Muscle of arm (tissue), 1 donor: ENCODE measurements at regions not wholly inside any gene's neighbourhood (a gene's known extent, or its start where the extent isn't known, plus 50 kb on each side); places are given as distances from the start of the nearest gene placed in this dataset.

Source experiments
- DNase-seq: peaks from one replicate; pipeline ENCODE4 v3.0.0-alpha.2; 2013

DNA sequence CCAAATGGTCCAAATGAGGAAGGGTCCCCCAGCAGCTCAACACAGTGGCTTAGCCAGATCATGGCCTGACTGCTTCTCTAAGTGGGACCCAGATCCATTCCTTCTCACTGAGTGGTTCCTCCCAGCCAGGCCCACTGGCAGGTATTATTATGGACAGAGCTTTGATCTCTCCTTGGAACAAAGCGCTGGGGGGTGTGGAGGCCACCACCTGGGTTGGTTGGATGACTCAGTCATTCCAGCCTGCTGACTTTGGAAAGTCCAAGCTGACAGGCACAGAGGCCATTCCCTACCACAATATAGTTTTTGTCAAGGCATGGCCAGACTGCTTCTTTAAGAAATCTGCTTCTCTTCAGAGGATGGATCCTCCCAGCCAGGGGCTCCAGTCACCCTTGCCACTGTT is 341.1 kb downstream of the BTG1 start:
- DNase-seq: no peak

DNA sequence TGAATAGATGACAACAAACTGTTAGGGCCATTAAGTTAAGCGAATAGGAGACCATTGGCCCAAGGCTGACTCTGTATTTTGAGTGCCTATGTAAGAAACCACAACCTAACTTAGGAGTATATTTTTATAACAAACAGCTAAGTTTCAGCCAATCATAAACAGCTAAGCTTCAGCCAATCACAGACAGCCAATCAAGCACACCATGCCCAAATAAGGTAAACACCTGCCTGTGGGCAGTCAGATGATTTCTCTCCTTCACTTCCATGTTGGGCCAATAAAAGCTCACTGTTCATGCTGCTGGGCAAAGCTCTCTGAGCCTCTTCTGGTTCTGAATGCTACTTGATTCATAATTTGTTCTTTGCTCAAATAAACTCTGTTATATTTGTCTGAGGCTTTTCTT is 344.6 kb downstream of the BTG1 start:
- DNase-seq: no peak

DNA sequence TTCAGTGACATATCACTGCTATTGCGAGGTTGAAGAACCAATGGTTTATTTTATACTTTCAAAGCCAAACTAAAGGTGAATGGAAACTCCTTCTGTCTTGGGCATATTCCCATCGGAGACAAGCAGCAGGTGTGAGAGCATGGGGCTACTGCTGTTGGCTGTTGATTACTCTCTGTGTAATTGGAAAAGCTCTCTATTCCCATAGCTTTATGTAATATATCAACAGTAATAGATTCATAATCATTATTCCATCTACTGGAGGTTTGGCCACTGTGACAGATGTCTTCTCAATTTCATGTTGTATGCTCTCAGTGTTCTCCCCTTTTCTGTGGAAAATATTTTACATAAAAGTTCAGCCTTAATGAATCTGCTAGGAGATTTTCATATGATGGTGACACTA is 352.0 kb downstream of the BTG1 start:
- DNase-seq: no peak

- DNase-seq: no peak
Measured at GRCh38 chr12:91792597-91792996, 353.0 kb downstream of the BTG1 start.

DNA sequence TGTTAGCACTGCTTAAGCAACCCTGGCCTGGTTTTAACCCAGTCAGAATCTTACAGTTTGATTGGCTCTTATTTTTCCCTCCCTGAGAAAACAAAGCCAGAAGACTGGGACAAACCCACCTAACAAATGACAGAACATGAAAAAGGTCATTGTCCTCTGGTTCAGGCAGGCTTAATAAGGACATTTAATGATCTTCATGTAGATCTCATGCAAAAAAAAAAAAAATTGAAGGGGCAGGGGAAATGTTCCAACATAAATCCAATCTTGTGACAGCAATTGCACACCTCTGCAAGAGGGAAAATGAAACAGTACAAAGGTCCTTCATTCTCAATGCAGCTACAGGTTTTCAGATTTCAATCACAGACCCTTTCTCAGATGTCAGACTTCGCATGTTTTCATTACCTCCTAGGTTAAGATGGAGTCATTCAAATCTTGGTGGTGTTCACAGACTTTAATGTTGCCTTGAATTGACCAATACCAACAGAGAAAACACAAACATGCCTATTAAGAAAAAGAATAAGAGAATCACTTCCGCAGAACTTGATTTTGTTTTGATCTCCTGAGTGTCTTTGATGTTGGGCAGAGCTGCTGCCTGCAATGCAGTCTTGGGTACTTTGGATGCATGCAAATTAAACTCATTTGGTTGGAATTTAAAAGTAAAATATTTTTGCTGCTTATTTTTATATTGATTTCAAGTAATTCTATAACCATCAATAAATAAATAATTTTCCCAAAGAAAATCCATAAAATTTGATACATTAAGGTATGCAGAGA is 359.0 kb downstream of the BTG1 start:
- no peak for DNase-seq

GRCh38 chr12:91785655-91786498 is 359.8 kb downstream of the BTG1 start:
- no peak for DNase-seq

DNA sequence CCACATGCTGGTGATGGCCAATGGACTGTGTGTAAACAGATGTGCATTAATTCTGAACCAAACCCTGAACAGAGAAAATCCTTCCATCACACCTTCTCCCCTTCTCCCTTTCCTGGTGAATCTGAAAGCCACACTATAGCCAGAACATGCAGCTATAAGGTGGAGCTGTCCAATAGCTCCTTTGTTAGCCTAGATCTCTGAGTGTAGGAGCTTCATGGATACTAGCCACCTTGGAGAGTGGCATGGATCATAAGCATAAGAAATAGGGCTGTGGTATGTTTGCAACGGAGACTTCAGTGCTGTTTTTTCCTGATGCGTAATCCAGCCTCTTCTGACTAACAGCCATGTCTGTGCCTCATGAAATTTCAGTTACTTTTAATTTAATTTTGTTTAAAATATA is 364.5 kb downstream of the BTG1 start:
- no peak for DNase-seq

GRCh38 chr12:91778938-91779400 is 366.7 kb downstream of the BTG1 start:
- DNase-seq: no peak

DNA sequence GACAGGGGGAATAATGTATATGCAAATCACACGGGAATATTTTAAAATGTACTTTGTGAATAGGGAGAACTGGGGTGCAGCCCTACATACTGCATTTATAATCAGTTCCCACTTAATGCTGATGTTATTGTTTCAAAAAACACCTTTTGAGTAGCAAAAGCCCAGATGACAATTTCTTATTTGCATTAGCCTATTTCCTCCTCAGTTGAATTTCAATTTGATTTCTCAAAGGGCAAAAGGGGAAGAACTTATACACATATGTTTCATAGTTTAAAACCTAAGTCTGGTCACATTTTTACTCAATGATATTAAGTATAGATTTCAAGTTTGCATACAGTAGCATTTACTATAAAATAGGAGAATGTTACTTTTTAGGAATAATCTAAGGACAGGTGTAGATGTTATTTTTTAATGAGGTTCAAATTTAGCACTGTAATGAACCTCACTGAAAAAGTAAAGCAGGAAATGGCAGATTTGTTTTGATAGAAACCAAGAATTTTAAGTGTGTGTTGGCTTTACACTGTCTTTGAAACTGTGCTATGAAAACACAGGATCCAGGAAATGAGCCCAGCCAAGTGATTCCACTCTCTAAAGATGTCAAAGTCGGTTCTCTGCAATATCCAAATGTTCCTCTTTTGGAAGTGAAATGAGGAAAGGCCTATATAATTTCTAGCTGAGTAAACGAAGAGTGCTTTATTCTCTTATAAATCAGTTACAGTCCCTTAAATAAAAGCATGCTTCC is 367.4 kb downstream of the BTG1 start:
- DNase-seq: peak; percentile 51

GRCh38 chr12:91777268-91777992 is 368.2 kb downstream of the BTG1 start:
- DNase-seq: no peak

DNA sequence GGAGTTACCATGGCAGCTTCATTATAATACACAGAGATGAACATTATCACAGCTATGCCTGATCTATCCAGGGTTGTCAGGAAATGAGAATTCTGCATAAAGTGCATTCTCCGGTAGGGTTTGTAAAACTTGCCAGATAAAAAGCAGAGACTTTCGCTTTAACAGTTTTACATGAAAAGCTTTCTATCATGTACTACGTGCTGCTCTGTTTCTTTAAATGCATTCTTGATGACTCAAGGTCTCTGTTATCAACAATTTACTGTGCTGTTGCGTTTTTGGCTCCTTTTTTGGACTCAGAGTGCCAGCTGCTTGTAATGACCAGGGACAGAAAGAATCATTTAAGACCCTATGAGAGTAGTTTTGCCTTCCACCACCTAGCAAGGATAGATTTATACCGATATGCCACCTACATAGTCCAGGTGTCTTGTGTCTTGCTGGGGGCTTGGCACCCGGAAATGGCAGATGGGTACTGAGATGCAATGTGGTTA is 371.2 kb downstream of the BTG1 start:
- no peak for DNase-seq

DNA sequence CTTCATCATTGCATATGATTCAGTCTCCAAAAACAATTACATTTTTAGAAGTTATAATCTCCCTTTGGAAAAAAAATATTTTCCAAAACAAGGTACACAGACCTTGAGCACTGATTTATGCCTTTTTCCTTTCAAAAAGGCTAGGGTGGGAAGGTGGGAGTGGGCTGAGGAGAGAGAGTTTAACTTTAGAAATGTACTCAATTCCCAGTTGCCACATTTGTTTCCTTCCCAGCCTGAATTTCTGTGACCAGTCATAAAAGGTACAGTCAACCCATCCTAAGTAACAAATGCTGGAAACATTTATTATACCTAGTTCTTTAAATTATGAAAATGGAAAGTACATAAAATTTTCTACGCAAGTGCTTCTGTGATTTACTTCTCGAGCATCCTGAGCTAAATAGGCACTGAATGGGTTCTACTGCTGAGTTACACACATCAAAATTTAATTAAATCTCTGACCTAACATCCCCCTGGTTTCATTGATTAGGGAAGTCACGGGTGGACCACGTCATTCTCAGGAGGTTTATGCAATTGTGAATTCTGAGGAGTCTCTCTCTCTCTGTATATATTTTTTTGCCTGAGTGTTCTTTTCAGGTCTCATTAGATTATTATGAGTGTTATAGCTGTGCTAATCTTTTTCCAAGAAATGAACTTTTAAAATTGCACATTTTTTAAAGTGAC is 371.8 kb downstream of the BTG1 start:
- DNase-seq: no peak

DNA sequence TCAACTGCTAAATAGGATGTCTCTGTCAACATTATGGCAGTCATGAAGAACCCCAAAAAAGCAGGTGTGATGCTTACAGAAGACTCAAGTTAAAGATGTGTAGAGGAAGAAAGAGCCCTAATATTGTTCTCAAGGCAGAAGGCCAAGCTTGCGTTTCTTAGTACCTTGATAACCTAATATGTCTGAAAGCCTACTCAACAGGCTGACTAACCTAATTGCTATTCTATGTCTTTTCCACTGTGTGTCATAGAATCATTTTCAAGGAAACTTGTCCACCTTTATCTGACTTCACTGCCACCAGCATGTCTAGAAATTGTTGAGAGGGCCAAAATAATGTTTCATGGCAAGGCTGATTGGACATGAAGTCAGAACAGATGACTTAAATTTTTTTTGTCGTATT is 373.2 kb downstream of the BTG1 start:
- no peak for DNase-seq

DNA sequence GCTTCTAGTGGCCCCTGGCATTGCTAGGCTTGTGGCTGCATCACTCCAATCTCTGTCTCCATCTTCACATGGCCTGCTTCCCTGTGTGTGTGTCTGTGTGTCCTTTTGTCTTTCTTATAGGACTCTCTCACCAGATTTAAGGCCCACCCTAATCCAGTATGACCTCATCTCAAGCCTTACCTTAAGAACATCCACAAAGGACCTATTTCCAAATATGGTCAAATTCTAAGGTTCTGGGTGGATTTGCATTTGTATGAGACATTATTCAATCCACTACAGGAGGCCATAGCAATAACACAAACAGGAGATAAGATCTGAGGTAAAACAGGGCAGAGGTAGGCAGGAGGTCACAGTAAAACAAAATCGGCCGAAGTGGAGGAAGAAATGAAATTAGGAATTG is 375.9 kb downstream of the BTG1 start:
- no peak for DNase-seq

GRCh38 chr12:91767237-91767636 is 378.4 kb downstream of the BTG1 start:
- DNase-seq: no peak

- DNase-seq: no peak
Measured at GRCh38 chr12:91766454-91766853, 379.2 kb downstream of the BTG1 start.

DNA sequence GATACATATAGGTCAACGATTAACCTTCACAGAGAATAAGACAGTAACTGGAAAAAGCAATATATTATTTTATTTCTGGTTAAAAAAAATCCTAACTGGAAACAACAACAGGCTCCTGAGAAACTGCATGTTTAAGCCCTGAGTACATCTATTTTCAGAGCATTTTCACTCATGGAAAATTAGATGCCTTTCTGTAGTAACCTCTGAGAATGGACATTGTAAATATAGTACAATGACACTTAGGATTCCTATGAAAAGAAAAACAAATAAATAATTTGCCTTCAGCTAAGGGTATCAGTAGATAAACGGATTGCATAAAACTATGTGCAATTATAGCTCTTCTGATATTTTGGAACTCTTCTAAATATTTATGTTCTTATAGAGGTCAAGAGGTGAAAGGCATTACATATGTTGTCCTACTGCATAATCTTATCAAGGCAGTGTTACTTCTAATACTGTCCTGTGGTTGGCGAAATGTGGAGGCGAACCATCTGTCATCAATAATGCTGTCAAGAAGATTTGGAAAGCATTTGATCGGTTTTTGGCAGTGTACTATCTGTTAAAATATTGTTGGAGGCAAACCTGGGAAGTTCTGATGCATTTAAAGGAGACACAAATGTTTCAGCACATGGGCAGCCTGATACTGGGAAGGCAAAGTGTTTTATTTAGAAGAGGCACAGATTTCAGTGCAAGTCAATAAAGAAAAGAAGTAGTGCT is 381.8 kb downstream of the BTG1 start:
- DNase-seq: no peak

DNA sequence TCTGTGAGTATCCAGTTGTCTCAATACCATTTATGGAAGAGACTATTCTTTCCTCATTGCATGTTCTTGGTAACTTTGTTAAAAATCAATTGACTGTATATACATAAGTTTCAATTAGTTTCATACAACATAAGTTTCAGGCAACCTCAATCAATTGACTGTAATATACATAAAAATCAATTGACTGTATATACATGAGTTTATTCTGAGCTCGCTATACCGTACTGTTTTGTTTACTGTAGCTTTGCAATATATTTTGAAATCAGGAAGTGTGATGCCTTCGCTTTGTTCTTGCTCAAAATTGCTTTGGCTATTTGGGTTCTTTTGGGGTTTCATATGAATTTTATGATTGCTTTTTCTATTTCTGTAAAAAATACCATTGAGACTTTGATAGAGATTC is 392.0 kb downstream of the BTG1 start:
- DNase-seq: no peak

- no peak for DNase-seq
Measured at GRCh38 chr12:91746976-91747375, 398.7 kb downstream of the BTG1 start.

GRCh38 chr12:91744597-91744996 is 401.0 kb downstream of the BTG1 start:
- DNase-seq: no peak
